HG03175 (cell line): ENCODE measurements at regions not wholly inside any gene's neighbourhood (a gene's known extent, or its start where the extent isn't known, plus 50 kb on each side); places are given as distances from the start of the nearest gene placed in this dataset.

ENCODE experiments used
- ATAC-seq: cut with Tn5 transposase; IDR thresholded peaks from one replicate; pipeline ENCODE4 v1.9.1; 2021; ENCODE audit warnings: mild to moderate bottlenecking, moderate library complexity; ENCODE audit not compliant: unreplicated experiment

- no peak for ATAC-seq
Observed at GRCh38 chr3:14307656-14308302, 94.6 kb upstream of the SLC6A6 start.

- ATAC-seq: no peak
Observed at GRCh38 chr3:14311729-14312128, 90.7 kb upstream of the SLC6A6 start.

GRCh38 chr3:14312375-14312774 lies 90.0 kb upstream of the SLC6A6 start:
- no peak for ATAC-seq

DNA sequence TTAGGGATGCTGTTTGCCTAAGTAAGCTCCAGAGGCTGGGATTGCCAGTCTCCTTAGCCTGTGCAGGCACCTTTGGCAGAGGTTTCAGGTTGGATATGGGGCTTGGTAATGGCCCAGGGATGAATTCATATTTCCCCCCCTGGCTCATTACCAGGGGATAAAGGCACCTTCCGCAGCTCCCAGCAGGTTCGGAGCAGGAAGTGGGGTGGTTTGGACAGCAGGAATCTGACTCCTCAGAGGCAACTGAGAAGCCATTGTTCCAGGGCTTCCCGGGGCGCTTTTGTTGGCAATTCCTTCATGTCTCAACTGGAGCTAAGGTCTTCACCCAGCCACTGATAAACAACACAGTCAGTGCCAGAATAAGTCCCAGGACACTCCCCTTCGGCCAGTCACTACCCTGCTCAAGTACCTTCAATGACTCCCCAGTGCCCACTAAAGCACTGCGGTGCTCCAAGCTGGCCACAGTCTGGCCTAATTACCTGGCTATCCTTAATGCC lies 85.3 kb upstream of the SLC6A6 start:
- ATAC-seq: no peak

DNA sequence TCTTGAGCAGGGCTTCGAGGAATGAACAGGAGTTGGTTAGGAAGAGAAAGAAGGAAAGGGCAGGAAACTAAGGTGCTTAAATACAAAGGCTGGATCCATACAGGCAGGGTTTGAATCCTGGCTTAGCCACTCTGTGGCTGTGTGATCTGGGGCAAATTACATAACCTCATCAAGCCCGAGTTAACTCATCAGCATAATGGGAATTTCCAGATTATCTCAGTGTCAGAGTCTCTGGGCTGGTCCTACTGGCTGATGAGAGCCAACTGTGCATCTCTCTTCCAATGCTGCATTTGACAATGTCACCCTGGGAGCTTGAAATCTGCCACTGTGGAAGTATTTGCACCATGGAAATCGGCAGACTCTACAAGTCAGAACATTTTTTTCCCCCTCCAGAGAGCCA lies 83.8 kb upstream of the SLC6A6 start:
- no peak for ATAC-seq

DNA sequence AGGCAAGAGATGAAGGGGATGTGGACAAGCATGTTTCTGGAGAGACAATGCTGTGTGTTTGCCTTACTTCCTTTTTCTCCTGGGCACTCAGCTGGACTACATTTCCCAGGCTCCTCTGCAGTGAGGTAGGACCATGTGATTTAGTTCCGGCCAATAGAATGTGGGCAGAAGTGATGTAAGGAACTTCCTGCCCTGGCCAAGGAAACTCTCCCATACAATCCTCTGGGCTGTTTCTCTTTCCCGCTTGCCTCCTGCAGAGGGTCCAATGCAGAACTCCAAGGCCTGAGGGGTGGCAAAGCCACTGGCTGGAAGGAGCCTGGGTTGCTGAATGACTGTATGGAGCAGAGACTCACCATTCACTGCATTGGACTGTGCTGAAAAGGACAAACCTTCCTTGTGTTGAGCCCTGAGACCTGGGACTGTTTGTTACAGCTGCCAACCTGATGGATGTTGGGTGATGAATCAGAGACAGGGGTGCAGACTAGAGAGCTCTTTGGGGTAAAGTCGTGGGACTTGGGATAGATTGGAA lies 82.7 kb upstream of the SLC6A6 start:
- ATAC-seq: peak; percentile 91

GRCh38 chr3:14320219-14320618 lies 82.2 kb upstream of the SLC6A6 start:
- ATAC-seq: no peak

GRCh38 chr3:14322001-14322400 lies 80.4 kb upstream of the SLC6A6 start:
- no peak for ATAC-seq

- ATAC-seq: no peak
Observed at GRCh38 chr3:14322667-14323295, 79.6 kb upstream of the SLC6A6 start.

DNA sequence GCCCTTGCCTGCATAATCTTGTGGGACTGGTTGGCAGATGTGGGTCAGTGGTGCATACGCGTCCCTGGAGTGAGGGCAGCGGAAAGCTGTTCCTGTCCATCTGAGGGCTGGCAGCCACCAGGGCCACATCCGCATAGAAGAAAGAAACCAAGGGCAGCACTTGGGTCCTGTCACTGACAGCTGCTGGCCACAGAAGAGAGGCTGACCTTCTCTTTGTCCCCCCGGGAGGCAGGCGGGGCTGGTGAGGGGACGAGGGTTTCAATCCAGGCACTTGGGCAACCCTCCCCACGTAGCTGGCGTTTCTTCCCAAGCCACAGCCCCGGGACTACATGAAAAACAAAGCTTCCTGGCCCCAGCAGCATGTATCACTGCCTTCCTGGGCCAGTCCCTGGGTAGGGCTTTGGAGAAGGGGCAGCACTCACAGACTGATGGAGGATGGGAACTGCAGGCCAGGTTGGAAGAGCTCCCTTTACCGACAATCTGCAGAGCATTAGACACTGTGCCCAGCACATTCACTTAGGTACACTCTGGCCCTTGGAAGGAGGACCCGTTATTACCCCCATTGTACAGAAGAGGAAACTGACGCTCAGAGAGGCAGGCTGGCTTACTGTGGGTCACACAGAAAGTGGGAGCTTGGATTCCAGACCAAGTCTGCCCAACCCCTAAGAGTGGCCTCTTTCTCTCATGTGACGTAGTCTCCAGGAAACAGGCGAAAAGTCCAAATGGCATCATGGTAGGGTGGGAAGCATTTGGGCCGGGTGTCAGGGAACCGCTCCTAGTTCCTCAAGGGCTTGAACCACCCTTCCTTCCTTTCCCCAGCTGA lies 78.8 kb upstream of the SLC6A6 start:
- no peak for ATAC-seq

GRCh38 chr3:14324224-14324944 lies 78.0 kb upstream of the SLC6A6 start:
- no peak for ATAC-seq

GRCh38 chr3:14328422-14328821 lies 74.0 kb upstream of the SLC6A6 start:
- ATAC-seq: no peak

DNA sequence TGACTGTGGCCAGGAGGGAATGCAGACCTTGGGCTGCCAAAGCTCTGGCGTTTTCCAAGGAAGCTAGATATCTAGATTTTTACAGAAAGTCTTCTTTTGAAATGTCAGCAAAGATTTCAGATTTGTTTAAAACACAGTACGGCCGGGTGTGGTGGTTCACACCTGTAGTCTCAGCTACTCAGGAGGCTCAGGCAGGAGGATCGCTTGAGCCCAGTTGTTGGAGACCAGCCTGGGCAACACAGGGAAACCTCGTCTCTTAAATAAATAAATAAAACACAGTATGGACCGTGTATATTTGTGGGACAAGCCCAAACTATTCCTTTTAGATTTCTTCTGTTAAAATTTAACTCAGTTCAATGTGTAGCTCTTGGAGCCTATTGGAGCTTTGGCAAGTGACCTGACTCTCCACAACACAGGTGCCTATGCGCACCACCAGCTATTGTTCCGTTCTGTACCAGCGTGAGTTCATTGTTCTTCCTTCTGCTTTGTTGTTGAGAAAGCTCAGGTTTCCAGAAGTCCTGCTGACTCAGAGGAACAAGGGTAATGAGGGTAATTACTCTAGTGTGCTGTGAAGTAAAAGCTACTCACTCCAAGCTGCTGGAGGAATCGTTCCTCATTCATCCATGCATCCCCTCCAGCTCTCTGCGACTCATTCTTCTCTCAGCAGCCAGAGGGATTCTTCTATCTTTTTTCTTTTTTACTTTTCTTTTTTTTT lies 73.1 kb upstream of the SLC6A6 start:
- no peak for ATAC-seq

DNA sequence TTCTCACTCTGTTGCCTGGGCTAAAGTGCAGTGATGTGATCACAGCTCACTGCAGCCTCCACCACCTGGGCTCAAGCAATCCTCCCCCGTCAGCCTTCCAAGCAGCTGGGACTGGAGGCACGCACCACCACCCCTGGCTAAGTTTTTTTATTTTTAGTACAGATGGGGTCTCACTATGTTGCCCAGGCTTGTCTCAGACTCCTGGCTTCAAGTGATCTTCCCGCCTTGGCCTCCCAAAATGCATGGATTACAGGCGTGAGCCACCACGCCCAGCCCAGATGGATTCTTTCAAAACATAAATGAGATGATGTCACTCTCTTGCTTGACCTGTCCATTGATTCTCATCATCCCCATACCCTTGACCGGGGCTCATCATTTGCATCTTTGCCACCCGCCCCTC lies 72.6 kb upstream of the SLC6A6 start:
- ATAC-seq: no peak

GRCh38 chr3:14330508-14330907 lies 71.9 kb upstream of the SLC6A6 start:
- no peak for ATAC-seq

DNA sequence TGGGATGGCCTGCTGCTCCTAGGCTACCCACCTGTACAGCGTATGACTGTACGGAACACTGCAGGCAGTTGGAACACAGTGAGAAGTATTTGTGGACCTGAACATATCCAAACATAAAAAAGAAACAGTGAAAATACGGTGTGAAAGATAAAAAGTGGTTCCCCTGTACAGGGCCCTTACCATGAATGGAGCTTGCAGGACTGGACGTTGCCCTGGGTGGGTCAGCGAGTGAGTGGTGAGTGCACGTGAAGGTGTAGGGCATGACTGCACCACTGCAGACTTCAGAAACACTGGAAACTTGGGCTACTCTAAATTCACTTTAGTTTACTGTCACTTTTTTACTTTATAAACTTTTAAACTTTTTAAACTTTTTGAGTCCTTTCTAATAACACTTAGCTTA lies 71.2 kb upstream of the SLC6A6 start:
- ATAC-seq: no peak

DNA sequence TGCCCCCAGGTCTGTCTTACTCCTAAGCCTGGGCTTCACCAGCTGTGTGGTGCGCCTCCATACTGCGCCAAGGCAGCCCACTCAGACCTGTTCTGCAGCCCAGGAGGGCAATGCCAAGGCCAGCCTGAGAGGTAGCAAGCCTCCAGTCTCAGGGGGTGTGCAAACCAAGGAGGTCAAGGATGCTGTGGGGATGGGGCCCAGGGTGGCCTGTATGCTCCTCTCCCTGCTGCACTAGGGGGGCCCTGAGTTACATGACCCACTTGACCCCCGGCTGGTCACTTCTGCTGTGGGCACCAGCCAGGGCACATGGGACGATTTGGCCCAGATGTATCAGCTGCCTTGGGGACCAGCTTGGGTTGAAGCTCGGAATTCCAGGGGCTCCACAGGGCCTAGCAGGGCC lies 70.0 kb upstream of the SLC6A6 start:
- no peak for ATAC-seq

- ATAC-seq: no peak
Observed at GRCh38 chr3:14333215-14333614, 69.2 kb upstream of the SLC6A6 start.

- no peak for ATAC-seq
Observed at GRCh38 chr3:14333621-14334020, 68.8 kb upstream of the SLC6A6 start.

GRCh38 chr3:14334136-14334535 lies 68.3 kb upstream of the SLC6A6 start:
- no peak for ATAC-seq
